Smooth muscle cell (in vitro differentiated cells): ENCODE measurements at regions not wholly inside any gene's neighbourhood (a gene's known extent, or its start where the extent isn't known, plus 50 kb on each side); places are given as distances from the start of the nearest gene placed in this dataset.

Source experiments
- DNase-seq: peaks from one replicate; lab custom pipeline; 2025; ENCODE audit not compliant: unreplicated experiment; lab: John Stamatoyannopoulos, UW
- H2AFZ ChIP-seq: fragments of 200-600 bp; sonication (generic); 2 replicates; pipeline ENCODE4 v1.6.0; 2016; ENCODE audit warnings: antibody characterized with exemption, low read depth, mild to moderate bottlenecking
- H3F3A ChIP-seq: fragments of 200-600 bp; sonication (generic); 2 replicates; pipeline ENCODE4 v1.6.0; 2017; ENCODE audit warnings: antibody characterized with exemption, low read depth
- H3K27ac ChIP-seq: fragments of 200-600 bp; sonication (generic); 2 replicates; pipeline ENCODE4 v1.5.1; 2016; ENCODE audit warnings: low read depth, mild to moderate bottlenecking
- H3K27me3 ChIP-seq: fragments of 200-600 bp; sonication (generic); 2 replicates; pipeline ENCODE4 v1.6.1; 2016; ENCODE audit warnings: low read depth, mild to moderate bottlenecking
- H3K36me3 ChIP-seq: fragments of 200-600 bp; sonication (generic); 2 replicates; pipeline ENCODE4 v1.5.1; 2016; ENCODE audit warnings: low read depth
- H3K4me1 ChIP-seq: fragments of 200-600 bp; sonication (generic); 2 replicates; pipeline ENCODE4 v1.5.1; 2016; ENCODE audit warnings: low read depth
- H3K4me2 ChIP-seq: fragments of 200-600 bp; sonication (generic); 2 replicates; pipeline ENCODE4 v1.6.0; 2016; ENCODE audit warnings: mild to moderate bottlenecking
- H3K4me3 ChIP-seq: fragments of 200-600 bp; sonication (generic); 2 replicates; pipeline ENCODE4 v1.5.1; 2016; ENCODE audit warnings: mild to moderate bottlenecking
- H3K79me2 ChIP-seq: fragments of 200-600 bp; sonication (generic); 2 replicates; pipeline ENCODE4 v1.6.0; 2016; ENCODE audit warnings: low read depth, mild to moderate bottlenecking
- H3K9ac ChIP-seq: fragments of 200-600 bp; sonication (generic); 2 replicates; pipeline ENCODE4 v1.6.0; 2016; ENCODE audit warnings: low read depth
- H3K9me3 ChIP-seq: fragments of 200-600 bp; sonication (generic); replicated peaks from 2 replicates; pipeline ENCODE4 v1.5.1; 2016; ENCODE audit warnings: low read depth
- H4K20me1 ChIP-seq: fragments of 200-600 bp; sonication (generic); 2 replicates; pipeline ENCODE4 v1.6.0; 2016; ENCODE audit warnings: low read depth
- WGBS: methylation state at CpG from one replicate; pipeline ENCODE4 v1.1.7; 2016; ENCODE audit warnings: low lambda C conversion rate; 5-methylcytosine and 5-hydroxymethylcytosine counted together
- TF ChIP-seq, protein P1 (sequence below): fragments of 200-600 bp; sonication (generic); IDR thresholded peaks from 2 replicates; pipeline ENCODE4 v1.5.1; 2017; ENCODE audit warnings: borderline replicate concordance, mild to moderate bottlenecking, antibody characterized with exemption; ENCODE audit not compliant: insufficient read depth, poor library complexity, severe bottlenecking

DNA sequence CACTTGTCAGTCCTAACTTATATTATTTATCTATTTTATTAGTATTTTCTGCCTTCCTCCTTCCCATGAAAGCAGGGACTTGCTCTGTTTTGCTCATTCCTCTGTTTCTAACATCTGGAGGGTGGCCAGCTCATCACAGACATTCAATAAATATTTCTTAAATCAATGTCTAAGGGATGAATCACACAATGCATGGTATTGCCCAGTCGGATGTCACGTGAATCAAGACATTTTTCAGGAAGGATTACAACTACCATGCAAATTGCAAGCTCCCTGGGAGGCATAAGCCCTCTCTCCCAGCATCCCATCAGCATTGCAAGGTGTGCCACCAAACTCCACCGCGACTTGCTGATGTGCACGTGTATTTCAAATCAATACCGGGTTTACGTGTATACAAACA is 146.6 kb upstream of the RNF32 start:
- TF ChIP-seq, protein P1, sequence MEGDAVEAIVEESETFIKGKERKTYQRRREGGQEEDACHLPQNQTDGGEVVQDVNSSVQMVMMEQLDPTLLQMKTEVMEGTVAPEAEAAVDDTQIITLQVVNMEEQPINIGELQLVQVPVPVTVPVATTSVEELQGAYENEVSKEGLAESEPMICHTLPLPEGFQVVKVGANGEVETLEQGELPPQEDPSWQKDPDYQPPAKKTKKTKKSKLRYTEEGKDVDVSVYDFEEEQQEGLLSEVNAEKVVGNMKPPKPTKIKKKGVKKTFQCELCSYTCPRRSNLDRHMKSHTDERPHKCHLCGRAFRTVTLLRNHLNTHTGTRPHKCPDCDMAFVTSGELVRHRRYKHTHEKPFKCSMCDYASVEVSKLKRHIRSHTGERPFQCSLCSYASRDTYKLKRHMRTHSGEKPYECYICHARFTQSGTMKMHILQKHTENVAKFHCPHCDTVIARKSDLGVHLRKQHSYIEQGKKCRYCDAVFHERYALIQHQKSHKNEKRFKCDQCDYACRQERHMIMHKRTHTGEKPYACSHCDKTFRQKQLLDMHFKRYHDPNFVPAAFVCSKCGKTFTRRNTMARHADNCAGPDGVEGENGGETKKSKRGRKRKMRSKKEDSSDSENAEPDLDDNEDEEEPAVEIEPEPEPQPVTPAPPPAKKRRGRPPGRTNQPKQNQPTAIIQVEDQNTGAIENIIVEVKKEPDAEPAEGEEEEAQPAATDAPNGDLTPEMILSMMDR = no peak
- Histone ChIP-seq H3K27ac (no peak overlapping the region), H3K9ac (no peak overlapping the region), H3K79me2 (no peaks in the 10 kb centered on the region), H3K4me2 (no peak overlapping the region), H3K9me3 (no peaks in the 10 kb centered on the region), H2AFZ (no peak overlapping the region), H3F3A (no peaks in the 10 kb centered on the region), H3K36me3 (no peaks in the 10 kb centered on the region), H3K4me3 (no peak overlapping the region), H3K27me3 (no peaks in the 10 kb centered on the region), H4K20me1 (no peaks in the 10 kb centered on the region), H3K4me1 (no peaks in the 10 kb centered on the region)
- DNase-seq = no peak
- 93% methylated on average over 7 of the region's 7 CpGs for WGBS

DNA sequence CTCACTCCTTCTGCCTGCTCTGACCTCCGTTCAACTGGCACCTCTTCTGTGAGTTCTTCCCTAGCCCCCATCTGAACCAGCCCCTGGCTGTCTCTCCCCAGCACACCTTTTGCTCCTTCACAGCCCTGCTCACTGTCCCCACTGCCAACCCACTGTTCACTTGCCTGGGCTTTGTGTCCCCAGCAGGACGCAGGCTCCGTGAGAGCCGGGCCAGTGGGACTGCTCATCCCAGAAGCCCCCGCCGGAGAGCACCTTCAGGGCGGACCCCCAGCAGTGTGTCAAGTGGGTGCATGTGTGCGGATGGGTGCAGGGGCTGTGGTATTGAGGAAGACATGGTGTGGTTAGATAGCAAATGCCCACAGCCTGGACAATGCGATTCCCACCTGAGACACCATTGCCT is 148.4 kb upstream of the RNF32 start:
- Histone ChIP-seq H3K36me3 (no peaks in the 10 kb centered on the region), H3F3A (no peaks in the 10 kb centered on the region), H2AFZ (no peak overlapping the region), H3K4me1 (no peaks in the 10 kb centered on the region), H3K9me3 (no peaks in the 10 kb centered on the region), H3K9ac (no peak overlapping the region), H3K79me2 (no peaks in the 10 kb centered on the region), H4K20me1 (no peaks in the 10 kb centered on the region), H3K4me2 (no peak overlapping the region), H3K27me3 (no peaks in the 10 kb centered on the region), H3K4me3 (no peak overlapping the region), H3K27ac (no peak overlapping the region)
- DNase-seq = no peak
- 82% methylated on average over 9 of the region's 9 CpGs for WGBS
- TF ChIP-seq, protein P1 = no peak

DNA sequence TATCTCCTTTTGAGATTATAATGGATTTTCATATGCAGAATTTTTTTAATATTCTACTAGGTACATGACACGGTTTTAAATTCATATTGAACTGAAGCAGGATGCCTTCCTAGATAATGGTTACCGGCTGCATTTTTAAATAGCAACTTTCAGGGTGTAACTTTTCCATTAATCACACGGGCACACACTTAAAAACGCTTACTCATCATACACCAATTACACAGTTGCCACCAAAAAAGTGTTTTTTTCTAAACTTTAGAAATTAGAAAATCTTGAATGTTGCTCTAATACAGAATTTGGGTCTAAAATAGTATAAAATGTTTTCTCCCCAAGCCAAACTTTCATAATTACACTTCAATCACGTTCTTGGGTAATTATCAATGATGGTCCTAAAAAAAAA is 149.1 kb upstream of the RNF32 start:
- H3K27me3 ChIP-seq = no peaks in the 10 kb centered on the region
- no peaks in the 10 kb centered on the region for H3K9me3 ChIP-seq
- no peak overlapping the region for H2AFZ ChIP-seq
- no peaks in the 10 kb centered on the region for H4K20me1 ChIP-seq
- TF ChIP-seq, protein P1 = no peak
- no peak overlapping the region for H3K27ac ChIP-seq
- no peaks in the 10 kb centered on the region for H3K79me2 ChIP-seq
- no peak overlapping the region for H3K4me3 ChIP-seq
- H3K36me3 ChIP-seq = no peaks in the 10 kb centered on the region
- no peaks in the 10 kb centered on the region for H3F3A ChIP-seq
- H3K4me2 ChIP-seq = no peak overlapping the region
- WGBS = 67% methylated on average over 5 of the region's 5 CpGs
- H3K9ac ChIP-seq = no peak overlapping the region
- no peak for DNase-seq
- no peaks in the 10 kb centered on the region for H3K4me1 ChIP-seq

DNA sequence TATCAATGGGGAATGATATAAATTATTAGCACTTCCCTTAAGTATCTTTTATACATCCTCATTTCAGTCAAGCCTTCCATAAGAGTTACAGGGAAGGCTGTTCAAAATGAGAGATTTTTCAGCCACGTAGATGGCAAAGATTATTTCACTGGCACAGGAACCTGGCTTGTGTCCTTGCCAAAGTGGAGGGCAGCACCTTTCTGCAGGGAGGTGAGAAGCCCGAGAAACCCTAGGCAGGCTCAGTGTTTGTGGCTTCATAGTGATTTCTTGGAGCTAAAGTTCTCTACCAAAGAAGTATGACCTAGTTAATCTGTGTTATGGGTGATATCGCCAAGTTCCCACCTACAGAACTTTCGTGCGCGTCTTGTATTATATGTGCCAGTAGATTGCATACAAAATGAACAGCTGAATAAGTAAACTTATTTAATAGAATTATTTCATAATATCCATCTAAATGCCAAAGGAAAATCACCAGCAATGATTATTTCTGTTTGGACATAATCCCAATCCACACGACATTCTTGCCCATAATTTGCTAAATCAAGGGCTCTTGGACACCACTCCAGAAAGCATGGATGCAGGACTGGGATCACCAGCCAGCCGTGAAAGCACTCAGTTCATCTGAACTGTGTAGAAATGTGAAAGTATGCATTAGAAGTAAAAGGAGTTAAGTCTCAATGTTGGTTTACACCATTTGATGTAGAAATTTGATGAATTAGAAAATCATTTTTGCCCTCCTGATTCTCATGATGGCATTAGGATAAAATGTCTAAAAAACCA is 150.4 kb upstream of the RNF32 start:
- Histone ChIP-seq H3K27ac (no peak overlapping the region), H3K4me2 (no peak overlapping the region), H3K4me1 (no peaks in the 10 kb centered on the region), H3K36me3 (no peaks in the 10 kb centered on the region), H3F3A (no peaks in the 10 kb centered on the region), H2AFZ (no peak overlapping the region), H4K20me1 (no peaks in the 10 kb centered on the region), H3K27me3 (no peaks in the 10 kb centered on the region), H3K9ac (no peak overlapping the region), H3K9me3 (no peaks in the 10 kb centered on the region), H3K4me3 (no peak overlapping the region), H3K79me2 (no peaks in the 10 kb centered on the region)
- DNase-seq = no peak
- WGBS = 92% methylated on average over 8 of the region's 8 CpGs
- TF ChIP-seq, protein P1 = no peak
